Right atrium auricular region (tissue), 2 donors: ENCODE measurements at regions not wholly inside any gene's neighbourhood (a gene's known extent, or its start where the extent isn't known, plus 50 kb on each side); places are given as distances from the start of the nearest gene placed in this dataset.

ENCODE experiments used
- DNase-seq: peaks from one replicate; pipeline ENCODE4 v3.0.0-alpha.2; 2019; ENCODE audit warnings: low spot score
- H3K27ac ChIP-seq, 2 donors: fragments of 200-600 bp; sonication (generic); 1 replicate in 1 of 2; 2 replicates in 1 of 2; pipeline ENCODE4 v1.5.1; 2016 to 2019
- H3K27me3 ChIP-seq, 2 donors: fragments of 200-600 bp; sonication (generic); one replicate each; pipeline versions ENCODE4 v1.5.1 to v1.6.0; 2017 to 2019
- H3K36me3 ChIP-seq: fragments of 200-600 bp; sonication (generic); one replicate; pipeline ENCODE4 v1.5.1; 2016
- H3K4me1 ChIP-seq, 2 donors: fragments of 200-600 bp; sonication (generic); one replicate each; pipeline versions ENCODE4 v1.5.1 to v1.6.0; 2017 to 2019
- H3K4me3 ChIP-seq, 2 donors: fragments of 200-600 bp; sonication (generic); 1 replicate in 1 of 2; 2 replicates in 1 of 2; pipeline ENCODE4 v1.5.1; 2017 to 2019; ENCODE audit warnings: mild to moderate bottlenecking in 1 of 2, moderate library complexity in 1 of 2
- H3K9me3 ChIP-seq, 2 donors: fragments of 200-600 bp; sonication (generic); one replicate each; pipeline ENCODE4 v1.5.1; 2019
- TF ChIP-seq, protein P1 (sequence below), 2 donors: fragments of 200-600 bp; sonication (generic); IDR thresholded peaks; one replicate each; pipeline ENCODE4 v1.5.1; 2019; ENCODE audit warnings: antibody characterized with exemption in 2 of 2

DNA sequence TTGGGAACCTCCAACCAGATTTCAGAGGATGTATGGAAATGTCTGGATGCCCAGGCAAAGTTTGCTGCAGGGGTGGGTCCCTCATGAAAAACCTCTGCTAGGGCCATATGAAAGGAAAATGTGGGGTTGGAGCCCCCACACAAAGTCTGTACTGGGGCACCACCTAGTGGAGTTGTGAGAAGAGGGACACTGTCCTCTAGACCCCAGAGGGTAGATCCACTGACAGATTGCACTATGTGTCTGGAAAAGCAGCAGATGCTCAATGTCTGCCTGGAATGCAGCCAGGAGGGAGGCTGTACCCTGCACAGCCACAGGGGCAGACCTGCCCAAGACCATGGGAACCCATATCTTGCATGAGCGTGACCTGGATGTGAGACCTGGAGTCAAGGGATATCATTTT is 573.7 kb upstream of the NXPH2 start:
- H3K4me1 ChIP-seq: no peaks in the 10 kb centered on the region
- DNase-seq: no peak
- H3K27ac ChIP-seq: no peak overlapping the region
- H3K4me3 ChIP-seq: no peak overlapping the region
- H3K27me3 ChIP-seq: no peaks in the 10 kb centered on the region
- TF ChIP-seq, protein P1, sequence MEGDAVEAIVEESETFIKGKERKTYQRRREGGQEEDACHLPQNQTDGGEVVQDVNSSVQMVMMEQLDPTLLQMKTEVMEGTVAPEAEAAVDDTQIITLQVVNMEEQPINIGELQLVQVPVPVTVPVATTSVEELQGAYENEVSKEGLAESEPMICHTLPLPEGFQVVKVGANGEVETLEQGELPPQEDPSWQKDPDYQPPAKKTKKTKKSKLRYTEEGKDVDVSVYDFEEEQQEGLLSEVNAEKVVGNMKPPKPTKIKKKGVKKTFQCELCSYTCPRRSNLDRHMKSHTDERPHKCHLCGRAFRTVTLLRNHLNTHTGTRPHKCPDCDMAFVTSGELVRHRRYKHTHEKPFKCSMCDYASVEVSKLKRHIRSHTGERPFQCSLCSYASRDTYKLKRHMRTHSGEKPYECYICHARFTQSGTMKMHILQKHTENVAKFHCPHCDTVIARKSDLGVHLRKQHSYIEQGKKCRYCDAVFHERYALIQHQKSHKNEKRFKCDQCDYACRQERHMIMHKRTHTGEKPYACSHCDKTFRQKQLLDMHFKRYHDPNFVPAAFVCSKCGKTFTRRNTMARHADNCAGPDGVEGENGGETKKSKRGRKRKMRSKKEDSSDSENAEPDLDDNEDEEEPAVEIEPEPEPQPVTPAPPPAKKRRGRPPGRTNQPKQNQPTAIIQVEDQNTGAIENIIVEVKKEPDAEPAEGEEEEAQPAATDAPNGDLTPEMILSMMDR (IDR thresholded peaks at IDR 0.05): no peak
- peaks cover 0 to 8% of the 10 kb centered on the region in 2 donors for H3K9me3 ChIP-seq
- no peaks in the 10 kb centered on the region for H3K36me3 ChIP-seq

DNA sequence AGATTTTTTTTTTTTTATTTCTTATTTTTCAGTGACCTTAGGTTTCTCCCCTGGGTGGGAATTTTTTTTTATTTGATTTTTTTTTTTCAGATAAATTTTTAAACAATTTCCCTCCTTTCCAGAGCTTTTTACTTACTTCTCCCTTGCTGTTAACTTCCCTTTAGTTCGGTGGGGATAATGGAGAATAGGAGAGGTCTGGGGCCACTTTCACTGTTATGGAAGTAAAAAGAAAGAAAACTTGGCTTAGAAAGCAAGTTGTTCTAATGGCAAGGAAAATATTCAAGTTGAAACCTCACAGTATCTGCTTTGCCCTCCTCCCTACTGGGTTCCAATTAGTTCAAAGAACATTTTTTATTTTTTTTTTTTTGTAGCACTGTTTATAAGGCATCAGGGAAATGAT is 537.1 kb upstream of the NXPH2 start:
- TF ChIP-seq, protein P1 (IDR thresholded peaks at IDR 0.05): no peak
- H3K27me3 ChIP-seq: no peaks in the 10 kb centered on the region
- DNase-seq: no peak
- no peaks in the 10 kb centered on the region for H3K4me1 ChIP-seq
- H3K4me3 ChIP-seq: no peak overlapping the region
- no peaks in the 10 kb centered on the region for H3K9me3 ChIP-seq
- H3K36me3 ChIP-seq: no peaks in the 10 kb centered on the region
- H3K27ac ChIP-seq: no peak overlapping the region

DNA sequence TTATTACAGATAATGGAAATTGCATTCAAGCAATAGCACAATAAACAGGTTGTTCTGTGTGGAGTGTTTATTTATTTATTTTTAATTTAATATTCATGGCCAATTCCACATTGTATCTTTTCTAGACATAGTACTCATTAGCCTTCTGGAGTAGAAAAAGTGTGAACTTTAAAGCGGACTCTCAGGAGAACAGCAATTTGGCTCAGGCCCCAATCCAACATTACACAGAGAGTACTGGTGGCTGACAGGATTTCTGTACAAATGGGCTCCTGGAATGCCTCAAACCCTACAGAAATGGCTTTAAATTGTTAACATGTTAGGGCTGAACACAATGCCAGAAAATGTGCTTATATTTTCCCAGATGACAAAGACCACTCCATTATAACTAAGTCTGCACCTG is 533.9 kb upstream of the NXPH2 start:
- TF ChIP-seq, protein P1 (IDR thresholded peaks at IDR 0.05): no peak
- no peak for DNase-seq
- Histone ChIP-seq H3K27me3 (no peaks in the 10 kb centered on the region), H3K36me3 (no peaks in the 10 kb centered on the region), H3K4me1 (no peaks in the 10 kb centered on the region), H3K9me3 (no peaks in the 10 kb centered on the region), H3K4me3 (no peak overlapping the region), H3K27ac (no peak overlapping the region)

DNA sequence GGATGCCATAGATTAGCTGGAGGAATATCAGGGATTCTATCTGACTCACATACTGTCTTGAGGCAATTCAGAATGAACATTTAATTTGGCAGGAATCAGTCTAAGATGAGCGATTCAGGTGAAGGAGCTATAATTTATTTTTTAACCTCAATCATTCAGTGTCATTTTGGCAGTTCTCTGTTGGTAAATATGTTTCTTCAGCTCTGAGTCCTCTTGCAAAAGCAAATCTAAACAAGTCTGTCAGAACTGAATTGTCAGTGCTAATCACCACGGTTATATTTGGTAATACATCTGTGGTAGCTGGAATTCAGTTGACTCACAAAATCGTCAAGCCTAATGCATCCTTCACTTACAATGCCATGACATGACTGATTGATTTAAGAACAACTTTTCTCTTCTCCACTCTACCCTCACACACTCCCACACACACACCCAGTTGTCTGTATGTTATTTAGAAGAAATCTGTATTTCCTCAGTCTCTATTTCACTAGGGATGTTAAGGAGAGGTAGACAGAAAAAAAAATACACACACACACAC is 516.6 kb upstream of the NXPH2 start:
- Histone ChIP-seq H3K4me3 (no peak overlapping the region), H3K27ac (no peak overlapping the region), H3K9me3 (no peaks in the 10 kb centered on the region), H3K27me3 (no peaks in the 10 kb centered on the region), H3K36me3 (no peaks in the 10 kb centered on the region), H3K4me1 (no peaks in the 10 kb centered on the region)
- TF ChIP-seq, protein P1 (IDR thresholded peaks at IDR 0.05): no peak
- no peak for DNase-seq

DNA sequence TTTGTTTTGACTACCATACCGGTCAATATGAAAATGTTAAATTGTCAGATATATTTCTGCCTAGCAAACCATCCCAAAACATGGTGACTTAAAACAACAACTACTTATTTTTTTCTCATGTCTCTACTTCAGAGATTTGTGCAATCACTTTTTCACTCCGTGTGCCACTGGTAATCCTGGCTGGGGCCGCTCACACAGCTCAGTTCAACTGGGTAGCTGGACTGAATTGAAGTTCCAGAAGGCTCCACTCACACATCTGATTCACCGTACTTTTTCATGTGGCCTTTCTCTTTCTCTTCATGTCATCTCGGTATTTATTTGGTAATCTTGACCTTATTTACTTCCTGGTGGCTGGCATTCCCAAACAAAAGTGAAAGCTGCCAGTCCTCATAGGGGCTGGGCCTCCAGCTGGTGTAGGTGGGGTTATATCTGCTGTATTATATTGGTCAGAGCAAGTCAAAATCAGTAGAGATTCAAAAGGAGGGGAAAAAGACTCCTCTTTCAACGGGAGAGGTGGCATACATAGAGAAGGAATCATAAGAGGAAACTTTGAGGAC is 513.9 kb upstream of the NXPH2 start:
- Histone ChIP-seq H3K36me3 (no peaks in the 10 kb centered on the region), H3K27ac (no peak overlapping the region), H3K9me3 (no peaks in the 10 kb centered on the region), H3K27me3 (no peaks in the 10 kb centered on the region), H3K4me1 (no peaks in the 10 kb centered on the region), H3K4me3 (no peak overlapping the region)
- TF ChIP-seq, protein P1 (IDR thresholded peaks at IDR 0.05): no peak
- no peak for DNase-seq

DNA sequence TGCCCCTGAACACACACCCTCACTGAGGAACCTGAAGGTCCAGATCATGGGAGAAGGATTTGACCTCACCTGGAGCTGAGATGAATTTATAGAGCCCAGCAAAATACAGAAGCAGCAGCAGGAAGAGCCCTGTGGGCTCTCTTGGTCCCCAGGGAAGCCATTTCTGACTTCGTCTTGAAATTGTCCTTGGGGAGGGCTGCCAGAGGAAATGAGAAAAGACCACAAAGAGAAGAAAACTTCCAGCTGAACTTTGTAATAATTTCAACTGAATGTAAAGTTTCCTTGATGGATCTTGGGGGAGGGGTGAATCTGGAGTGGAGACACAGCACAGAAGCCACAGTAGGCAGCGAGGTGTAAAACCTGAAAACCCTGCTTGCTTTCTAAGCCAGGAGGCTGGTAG is 500.9 kb upstream of the NXPH2 start:
- H3K27me3 ChIP-seq: no peaks in the 10 kb centered on the region
- H3K9me3 ChIP-seq: peaks cover 0 to 18% of the 10 kb centered on the region in 2 donors
- H3K4me3 ChIP-seq: no peak overlapping the region
- H3K4me1 ChIP-seq: no peaks in the 10 kb centered on the region
- no peak overlapping the region for H3K27ac ChIP-seq
- TF ChIP-seq, protein P1 (IDR thresholded peaks at IDR 0.05): no peak
- no peaks in the 10 kb centered on the region for H3K36me3 ChIP-seq
- DNase-seq: no peak
